ENCODE measurements at regions not wholly inside any gene's neighbourhood (a gene's known extent, or its start where the extent isn't known, plus 50 kb on each side); places are given as distances from the start of the nearest gene placed in this dataset.

GRCh38 chr3:150105025-150105424, 134.3 kb upstream of the PFN2 start:
- ChIA-PET POLR2A (ENCODE audit: low non-redundant PET) (no interaction called here), CTCF (no interaction called here)
- DNase-seq (ENCODE audit: low spot score) = no peak
- no peak for TF ChIP-seq CTCF (conservative IDR thresholded peaks at IDR 0.05; ENCODE audit: low read depth)
- H3K27ac ChIP-seq = no peak overlapping the region

- ChIA-PET POLR2A (ENCODE audit: low non-redundant PET) (no interaction called here), CTCF (no interaction called here)
- no peak for DNase-seq (ENCODE audit: low spot score)
- TF ChIP-seq CTCF (conservative IDR thresholded peaks at IDR 0.05; ENCODE audit: low read depth) = no peak
- H3K27ac ChIP-seq = no peak overlapping the region
Measured at GRCh38 chr3:150104564-150104963, 133.9 kb upstream of the PFN2 start.

- no peak for DNase-seq (ENCODE audit: low spot score)
- no peak overlapping the region for H3K27ac ChIP-seq
- ChIA-PET POLR2A (ENCODE audit: low non-redundant PET) (no interaction called here), CTCF (no interaction called here)
- no peak for TF ChIP-seq CTCF (conservative IDR thresholded peaks at IDR 0.05; ENCODE audit: low read depth)
Measured at GRCh38 chr3:150101016-150101415, 130.3 kb upstream of the PFN2 start.

- no peak for DNase-seq (ENCODE audit: low spot score)
- no peak for TF ChIP-seq CTCF (conservative IDR thresholded peaks at IDR 0.05; ENCODE audit: low read depth)
- POLR2A ChIA-PET (ENCODE audit: low non-redundant PET) = no interaction called here
- H3K27ac ChIP-seq = no peak overlapping the region
- CTCF ChIA-PET = no interaction called here
Measured at GRCh38 chr3:150098621-150099020, 127.9 kb upstream of the PFN2 start.

- CTCF ChIA-PET = no interaction called here
- no peak for DNase-seq (ENCODE audit: low spot score)
- POLR2A ChIA-PET (ENCODE audit: low non-redundant PET) = no interaction called here
- no peak for TF ChIP-seq CTCF (conservative IDR thresholded peaks at IDR 0.05; ENCODE audit: low read depth)
- H3K27ac ChIP-seq = no peak overlapping the region
Measured at GRCh38 chr3:150097588-150097890, 126.8 kb upstream of the PFN2 start.

GRCh38 chr3:150096700-150097587, 126.2 kb upstream of the PFN2 start:
- POLR2A ChIA-PET (ENCODE audit: low non-redundant PET) = no interaction called here
- no peak overlapping the region for H3K27ac ChIP-seq
- no peak for TF ChIP-seq CTCF (conservative IDR thresholded peaks at IDR 0.05; ENCODE audit: low read depth)

More at GRCh38 chr3:150096700-150097587, 126.2 kb upstream of the PFN2 start:
- no peak for DNase-seq (ENCODE audit: low spot score)
- CTCF ChIA-PET = interaction anchor here (0.7 kb wide), 1 partner anchor 184 kb away, joined by 3 read pairs; no protein-coding TSS in a partner anchor

Measured in RWPE1 (cell line).